Ramos (cell line): ENCODE measurements at regions not wholly inside any gene's neighbourhood (a gene's known extent, or its start where the extent isn't known, plus 50 kb on each side); places are given as distances from the start of the nearest gene placed in this dataset.
"Not testable (repeated sequence)": the region's sequence is repeated elsewhere in the genome, so short reads cannot be mapped to it uniquely, and the experiment has no call there.

Experiments used
- in situ Hi-C: fragments of 300-500 bp; cut with MboI; formaldehyde crosslinking; loops from one replicate; pipeline ENCODE4 v1.14.3; 2022; ENCODE audit warnings: low sequenced_read_pairs; ENCODE audit not compliant: unreplicated experiment

DNA sequence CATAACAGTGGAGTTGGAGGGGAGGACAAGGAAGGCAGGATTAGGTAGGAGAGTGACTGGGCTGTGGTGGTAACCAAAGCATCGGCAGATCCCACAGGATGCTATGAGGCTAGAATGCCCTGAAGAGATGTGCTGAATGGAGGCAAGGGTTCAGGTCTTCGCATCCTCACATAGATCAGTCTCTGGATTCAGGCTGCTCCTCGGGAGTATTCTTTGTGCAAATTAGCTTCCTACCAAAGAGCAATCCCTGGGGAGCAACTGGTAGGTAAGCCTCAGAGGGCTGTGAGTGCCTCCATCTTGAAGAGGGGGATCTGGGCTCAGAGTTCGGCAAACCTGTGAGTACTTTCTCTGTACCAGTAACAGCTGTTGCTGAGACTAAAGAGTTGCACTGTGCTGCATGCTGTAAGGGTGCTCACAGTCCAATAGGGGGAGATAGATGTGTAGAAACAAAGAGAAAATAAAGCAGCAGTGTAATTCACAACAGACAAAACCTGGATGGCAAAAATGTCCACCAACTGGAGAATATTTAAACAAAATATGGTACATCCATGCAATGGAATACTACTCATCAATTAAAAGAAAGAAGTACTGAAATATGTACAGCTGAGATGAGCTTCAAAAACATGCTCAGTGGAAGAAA is 322.4 kb upstream of the DEPDC1 start:
- in situ Hi-C loops = no loop called here

DNA sequence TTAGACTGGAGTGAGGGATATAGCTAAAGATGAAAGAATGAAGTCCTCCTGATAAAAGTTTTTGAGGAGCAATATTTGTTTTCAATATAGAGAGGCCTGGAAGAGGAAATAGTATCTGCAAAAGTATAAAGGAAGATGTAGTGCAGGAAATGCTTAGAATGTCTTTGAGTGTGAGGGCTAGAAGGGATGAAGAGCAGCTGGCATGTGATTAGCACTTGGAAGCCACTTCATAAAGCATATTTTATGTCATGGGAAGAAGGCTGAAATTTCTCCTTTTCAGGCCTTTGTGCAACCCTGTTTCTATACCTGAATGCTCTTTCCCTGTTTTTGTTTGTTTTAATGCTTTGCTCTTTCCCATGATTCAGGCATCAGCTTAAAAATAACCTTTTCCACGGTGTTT is 323.3 kb upstream of the DEPDC1 start:
- in situ Hi-C loops = no loop called here

DNA sequence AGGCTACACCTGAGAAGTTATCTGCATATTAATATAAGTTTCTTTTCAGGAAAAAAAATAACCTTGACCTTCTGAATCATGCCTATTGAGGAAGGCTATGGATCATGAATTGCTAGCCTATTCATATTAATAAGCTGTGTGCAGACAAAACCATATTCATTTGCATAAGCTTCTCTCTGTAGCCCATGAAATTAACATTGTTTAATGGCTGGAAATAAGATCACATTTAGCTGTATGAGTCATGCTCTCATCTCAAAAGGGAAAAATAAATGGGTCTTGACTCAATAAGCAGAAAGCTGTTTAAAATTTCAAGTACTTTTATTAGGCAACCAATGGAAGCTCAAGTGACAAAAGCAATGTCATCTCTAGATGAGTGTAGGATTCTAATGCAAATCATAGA is 330.0 kb upstream of the DEPDC1 start:
- in situ Hi-C loops = no loop called here

DNA sequence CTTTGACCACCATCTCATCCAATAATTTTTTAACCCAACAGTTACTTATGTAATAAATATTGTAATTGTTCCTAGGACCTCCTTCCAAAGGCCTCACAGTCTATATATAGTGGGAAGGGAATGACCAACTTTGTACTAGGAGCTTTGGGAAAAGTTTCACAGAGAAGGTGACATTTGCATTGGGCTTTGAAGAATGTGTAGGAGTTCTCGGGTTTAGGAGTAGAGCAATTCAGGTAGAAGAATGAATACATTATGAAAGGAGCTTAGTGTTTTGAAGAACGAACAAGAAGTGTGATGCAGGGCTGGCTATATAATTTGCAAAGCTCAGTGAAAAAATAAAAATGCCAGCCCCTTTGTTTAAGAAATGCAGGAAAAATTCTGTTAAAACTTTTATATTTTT is 330.4 kb upstream of the DEPDC1 start:
- in situ Hi-C loops = no loop called here

DNA sequence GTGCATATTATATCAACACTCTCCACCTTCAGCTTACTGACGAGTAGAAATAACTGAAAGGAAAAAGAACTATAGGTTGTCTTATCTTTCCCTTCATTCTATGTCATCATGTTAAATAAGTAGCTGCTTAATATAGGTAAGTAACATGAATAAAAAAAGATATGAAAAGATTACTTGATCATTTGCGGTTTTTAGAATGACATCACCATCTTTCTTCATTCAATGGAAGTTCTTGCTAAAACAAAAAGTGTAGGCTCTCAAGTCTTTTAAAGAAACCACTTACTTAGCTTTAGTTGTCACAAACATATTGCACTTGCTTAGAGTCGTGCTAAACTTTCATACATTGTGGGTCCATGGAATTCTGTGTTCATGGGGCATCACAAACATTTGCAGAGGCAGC is 331.1 kb upstream of the DEPDC1 start:
- in situ Hi-C loops = no loop called here

DNA sequence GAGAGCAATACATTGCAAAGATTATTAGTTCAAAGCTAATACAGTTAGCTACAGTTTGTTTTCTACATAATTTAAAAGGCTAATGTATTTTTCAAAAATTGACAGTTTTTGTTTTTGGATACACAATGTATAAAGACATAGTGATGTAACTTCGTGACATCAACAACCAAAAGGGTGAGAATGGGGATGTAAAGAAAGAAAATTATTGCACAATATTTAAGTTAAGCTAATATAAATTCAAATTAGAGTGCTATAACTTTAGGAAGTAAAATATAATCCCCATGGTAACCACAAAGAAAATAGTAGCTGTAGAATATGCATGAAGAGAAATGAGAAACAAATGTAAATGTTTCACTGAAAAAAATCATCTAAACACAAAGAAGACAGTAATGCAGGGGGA is 334.4 kb upstream of the DEPDC1 start:
- in situ Hi-C loops = no loop called here

DNA sequence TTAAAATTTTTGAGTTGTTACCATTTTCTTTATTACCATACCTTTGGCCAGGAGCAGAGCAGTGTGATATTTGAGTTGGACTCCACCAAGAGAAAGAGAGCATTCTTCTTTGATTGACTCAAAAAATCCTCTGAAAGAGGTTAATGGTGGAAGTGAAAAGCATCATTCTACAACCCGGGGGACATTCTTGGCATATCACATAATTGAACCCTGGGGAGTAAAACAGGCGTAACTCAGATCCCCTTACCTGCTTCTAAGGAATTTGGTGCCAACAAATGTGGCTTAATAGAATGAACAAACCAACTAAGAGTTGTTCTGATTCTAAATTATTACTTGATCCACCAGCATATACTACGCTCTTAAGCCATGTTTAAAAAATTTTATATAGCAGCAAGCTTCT is 351.1 kb upstream of the DEPDC1 start:
- in situ Hi-C loops = no loop called here

DNA sequence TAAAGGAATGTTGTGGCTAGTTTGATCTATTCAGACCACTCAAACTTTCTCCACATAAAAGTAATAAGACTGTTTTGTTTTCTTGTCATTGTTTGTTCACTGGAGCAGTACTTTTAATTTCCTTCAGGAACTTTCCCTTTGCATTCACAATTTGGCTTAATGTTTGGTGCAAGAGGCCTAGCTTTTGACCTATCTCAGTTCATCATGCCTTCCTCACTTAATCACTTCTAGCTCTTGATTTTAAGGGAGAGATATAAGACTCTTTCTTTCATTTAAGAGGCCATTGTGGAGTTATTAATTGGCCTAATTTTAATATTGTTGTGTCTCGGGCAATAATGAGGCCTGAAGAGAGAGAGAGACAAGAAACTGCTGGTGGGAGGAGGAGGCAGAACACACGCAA is 371.7 kb upstream of the DEPDC1 start:
- in situ Hi-C loops = no loop called here

DNA sequence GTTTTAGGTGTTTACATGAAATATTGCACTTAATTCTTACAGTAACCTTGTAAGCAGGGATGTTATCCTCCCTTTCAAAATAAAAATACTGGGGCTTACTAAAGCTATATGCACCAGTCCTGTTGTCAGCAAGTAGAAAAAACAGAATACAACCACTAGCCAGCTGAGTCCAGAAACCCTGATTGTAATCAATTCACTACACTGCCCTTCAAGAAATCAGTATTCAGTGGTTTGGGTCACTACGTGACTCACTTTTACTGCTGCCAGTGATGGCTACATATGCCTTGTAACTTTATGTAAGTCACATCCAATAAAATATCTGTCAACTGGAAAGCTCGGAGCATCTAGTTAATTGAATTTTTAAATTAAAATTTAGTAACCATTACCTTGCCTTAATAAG is 376.3 kb upstream of the DEPDC1 start:
- in situ Hi-C loops = no loop called here

DNA sequence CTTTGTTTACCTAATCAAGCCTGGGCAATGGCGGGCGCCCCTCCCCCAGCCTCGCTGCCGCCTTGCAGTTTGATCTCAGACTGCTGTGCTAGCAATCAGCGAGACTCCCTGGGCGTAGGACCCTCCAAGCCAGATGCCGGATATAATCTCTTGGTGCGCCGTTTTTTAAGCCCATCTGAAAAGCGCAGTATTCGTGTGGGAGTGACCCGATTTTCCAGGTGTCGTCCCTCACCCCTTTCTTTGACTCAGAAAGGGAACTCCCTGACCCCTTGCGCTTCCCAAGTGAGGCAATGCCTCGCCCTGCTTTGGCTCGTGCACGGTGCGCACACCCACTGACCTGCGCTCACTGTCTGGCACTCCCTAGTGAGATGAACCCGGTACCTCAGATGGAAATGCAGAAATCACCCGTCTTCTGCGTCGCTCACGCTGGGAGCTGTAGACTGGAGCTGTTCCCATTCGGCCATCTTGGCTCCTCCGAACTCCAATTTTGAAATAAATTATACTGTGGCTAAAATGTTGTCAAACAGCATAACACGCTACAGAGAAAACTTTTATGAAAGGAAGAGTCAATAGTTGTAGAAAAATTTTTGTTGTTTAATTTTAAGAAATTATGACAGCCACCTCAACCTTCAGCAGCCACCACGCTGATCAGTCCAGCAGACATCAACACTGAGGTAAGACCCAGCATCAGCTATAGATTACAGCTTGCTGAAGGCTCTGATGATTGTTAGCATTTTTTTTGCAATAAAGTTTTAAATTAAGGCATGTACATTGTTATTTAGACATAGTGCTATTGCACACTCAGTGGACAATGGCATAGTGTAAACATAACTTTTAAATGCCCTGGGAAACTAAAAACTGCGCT is 384.7 kb upstream of the DEPDC1 start:
- in situ Hi-C loops = not testable (repeated sequence)

DNA sequence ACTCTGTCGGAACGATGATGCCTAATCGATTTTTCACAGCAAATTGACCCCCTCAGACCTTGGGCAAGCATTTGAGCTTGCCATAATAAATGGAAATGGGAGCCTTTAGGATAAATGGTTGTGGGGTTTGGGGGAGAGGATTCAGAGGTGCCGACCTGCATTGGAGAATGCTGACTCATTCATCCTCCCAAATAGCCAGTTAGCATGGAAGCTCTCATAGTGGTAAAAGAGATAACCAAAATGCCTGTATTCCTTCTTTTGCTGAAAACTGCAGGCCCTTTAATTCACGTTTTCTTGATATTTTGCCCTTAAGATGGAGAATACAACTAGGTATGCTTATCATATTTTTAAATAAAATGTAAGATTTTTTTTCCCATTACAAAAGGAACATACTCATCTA is 392.6 kb upstream of the DEPDC1 start:
- in situ Hi-C loops = no loop called here

DNA sequence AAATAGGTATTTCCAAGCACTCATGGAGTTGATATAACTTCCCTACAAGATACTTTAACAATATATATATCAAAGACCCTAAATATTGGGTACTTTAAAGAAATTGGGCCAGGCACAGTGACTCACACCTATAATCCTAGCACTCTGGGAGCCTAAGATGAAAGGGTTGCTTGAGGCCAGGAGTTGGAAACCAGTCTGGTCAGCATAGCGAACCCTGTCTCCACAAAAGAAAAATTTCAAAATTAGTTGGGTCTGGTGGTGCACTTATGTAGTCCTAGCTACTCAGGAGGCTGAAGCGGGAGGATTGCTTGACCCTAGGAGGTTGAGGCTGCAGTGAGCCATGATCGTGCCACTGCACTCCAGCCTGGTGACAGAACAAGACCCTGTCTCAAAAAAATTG is 393.9 kb upstream of the DEPDC1 start:
- in situ Hi-C loops = no loop called here

DNA sequence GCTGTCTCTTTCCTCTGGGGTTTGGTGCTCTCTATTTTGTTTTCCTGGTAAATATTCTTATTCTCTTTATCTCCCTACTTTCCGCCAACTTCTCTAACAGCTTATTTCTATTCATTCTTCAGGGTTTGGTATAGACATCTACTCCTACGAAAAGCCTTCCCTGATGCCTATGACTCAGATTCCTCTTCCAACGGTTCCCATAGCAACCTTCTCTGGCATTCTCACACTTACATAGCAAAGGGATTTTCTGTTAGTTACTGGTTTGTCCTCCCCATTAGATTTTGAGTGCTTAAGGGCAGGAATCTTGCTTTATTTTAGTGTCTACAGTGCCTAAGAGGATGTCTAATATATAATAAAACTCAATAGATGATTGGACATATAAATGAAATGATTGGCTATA is 407.6 kb upstream of the DEPDC1 start:
- in situ Hi-C loops = no loop called here

DNA sequence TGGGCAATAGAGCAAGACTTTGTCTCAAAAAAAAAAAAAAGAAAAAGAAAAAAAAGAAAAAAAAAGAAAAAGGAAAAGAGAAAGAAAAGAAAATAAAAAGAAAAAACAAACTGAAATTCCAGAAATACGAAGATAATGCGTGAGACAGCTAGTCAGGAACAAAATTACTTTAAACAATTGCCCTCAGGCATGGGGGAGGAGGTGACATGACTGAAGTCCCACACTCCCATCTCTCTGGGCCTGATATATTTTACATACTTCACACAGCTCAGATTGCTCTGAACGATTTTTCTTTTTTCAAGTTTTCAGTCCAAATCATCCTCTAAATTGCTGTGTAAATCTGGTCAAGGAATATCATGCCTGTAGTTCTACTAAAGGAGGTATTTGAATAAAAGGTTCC is 409.5 kb upstream of the DEPDC1 start:
- in situ Hi-C loops = no loop called here

DNA sequence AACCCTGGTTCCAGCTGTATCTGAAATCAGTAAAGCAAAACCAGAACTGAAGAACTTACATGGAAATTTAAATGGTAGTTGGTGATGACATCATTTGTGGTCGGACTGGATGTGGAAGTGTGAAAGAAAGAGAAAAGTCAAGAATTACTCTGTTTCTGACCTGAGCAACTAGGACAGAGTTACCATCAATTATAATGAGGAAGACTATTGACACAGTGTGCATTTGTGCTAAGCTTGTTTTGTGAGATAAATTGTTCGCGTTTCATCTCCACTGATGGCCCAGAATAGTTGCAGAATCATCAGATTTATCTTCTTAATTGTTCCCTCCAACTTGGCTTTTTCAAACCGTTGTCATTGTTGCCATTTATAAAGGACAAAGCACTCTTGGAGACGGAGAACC is 410.6 kb upstream of the DEPDC1 start:
- in situ Hi-C loops = no loop called here

DNA sequence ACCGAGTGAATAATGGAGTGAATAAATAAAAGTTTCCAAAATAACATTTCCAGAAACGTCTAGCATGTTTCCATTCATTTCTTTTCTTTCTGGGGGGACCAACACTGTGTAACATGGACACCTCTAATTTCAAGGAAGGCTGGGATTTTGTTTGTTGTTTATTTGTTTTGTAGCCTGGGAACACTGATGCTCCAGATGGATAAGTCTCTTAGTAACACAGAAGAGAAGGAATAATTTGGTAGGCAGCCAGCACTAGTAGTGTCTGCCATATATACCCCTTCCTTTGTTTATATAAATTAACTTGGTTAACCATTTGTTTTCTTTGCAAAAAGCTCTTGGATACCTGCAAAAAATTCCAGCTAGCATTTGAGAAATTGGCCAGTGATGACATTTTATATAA is 411.4 kb upstream of the DEPDC1 start:
- in situ Hi-C loops = no loop called here

DNA sequence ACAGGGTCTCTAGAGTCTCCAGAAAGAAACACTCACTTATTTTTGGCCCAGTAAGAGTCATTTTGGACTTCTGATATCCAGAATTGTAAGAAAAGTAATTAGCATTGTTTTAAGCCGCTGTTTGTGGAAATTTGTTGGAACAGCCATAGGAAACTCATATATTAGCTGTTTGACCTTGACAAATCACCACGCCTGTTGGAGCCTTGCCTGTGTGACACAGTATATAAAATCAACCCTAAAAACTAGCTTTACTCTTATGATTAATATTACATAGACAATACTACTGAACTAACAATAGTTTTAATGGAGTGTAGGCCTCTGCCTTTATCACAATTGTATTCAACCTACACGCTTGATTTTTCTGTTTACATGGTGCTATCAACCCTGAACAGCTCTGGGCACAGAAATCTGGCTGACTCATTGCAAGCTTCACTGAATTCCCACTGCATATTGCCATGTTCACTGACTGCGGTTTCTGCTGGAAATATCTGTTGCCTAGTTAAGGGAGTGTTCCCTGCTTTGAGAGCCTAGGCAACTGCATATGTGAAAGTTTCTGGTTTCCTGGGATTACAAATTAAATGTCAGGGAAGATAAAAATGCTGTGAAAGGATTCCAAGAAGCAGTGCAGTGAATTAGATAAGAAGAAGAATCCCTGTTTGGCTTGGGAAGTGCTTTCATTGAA is 419.5 kb upstream of the DEPDC1 start:
- in situ Hi-C loops = no loop called here

DNA sequence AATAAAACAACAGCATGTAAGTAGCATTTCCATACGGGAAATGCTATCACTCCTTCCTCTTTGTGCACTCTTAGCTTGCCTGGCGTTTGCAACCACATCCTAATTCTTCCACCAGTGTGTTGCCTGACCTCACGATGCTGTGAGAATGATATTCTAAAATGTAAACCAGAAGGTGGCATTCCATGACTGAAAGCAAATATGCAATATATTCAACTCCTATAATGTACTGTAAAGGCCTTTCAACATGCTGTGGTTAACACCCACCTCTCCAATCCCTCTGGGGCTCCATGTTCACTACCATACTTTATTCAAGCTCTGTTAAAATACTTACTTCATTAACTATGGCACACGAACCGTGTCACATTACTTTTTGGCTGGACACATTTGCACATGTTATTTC is 420.6 kb upstream of the DEPDC1 start:
- in situ Hi-C loops = no loop called here

DNA sequence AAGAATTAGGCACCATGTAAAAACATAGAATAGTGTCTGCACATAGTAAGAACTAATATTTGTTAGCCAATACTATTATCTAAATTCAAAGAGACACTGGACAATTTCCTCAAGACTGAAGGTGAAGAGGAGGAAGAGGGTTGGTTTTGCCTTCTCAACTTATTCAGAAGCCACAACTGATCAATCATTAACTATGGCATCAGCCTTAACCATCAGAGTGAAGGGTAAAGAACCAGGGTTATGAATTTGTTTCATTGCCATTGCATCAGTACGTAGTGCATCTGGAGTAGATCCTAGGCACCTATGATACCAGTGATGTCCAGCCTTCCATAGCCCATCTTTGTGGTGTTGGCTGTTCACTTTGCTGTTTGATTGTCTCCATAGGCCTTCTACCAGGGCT is 421.7 kb upstream of the DEPDC1 start:
- in situ Hi-C loops = no loop called here

DNA sequence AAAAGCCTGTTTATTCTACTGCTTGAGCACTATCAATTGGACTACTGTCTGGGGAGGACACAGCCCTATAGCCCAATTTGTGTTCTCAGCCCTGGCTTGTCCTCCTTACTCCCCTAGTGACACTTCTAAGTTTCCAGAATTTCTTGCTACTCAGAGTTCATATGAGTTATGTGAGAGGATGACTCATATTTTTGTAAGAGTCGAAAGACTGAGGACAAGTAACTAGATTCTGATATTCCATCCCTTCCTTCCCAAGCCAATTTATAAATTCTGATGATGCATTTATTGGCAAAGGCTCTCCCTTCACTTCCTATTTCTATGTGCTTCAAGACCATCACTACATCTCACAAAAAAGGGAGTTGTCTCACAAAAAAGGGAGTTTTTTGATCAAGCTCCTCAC is 422.2 kb upstream of the DEPDC1 start:
- in situ Hi-C loops = no loop called here

DNA sequence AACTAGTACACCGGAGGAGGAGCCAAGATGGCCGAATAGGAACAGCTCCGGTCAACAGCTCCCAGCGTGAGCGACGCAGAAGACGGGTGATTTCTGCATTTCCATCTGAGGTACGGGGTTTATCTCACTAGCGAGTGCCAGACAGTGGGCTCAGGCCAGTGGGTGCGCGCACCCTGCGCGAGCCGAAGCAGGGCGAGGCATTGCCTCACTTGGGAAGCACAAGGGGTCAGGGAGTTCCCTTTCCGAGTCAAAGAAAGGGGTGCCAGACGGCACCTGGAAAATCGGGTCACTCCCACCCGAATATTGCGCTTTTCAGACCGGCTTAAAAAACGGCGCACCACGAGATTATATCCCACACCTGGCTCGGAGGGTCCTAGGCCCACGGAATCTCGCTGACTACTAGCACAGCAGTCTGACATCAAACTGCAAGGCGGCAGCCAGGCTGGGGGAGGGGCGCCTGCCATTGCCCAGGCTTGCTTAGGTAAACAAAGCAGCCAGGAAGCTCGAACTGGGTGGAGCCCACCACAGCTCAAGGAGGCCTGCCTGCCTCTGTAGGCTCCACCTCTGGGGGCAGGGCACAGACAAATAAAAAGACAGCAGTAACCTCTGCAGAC is 426.7 kb upstream of the DEPDC1 start:
- in situ Hi-C loops = not testable (repeated sequence)
